K562 (cell line): ENCODE measurements at regions not wholly inside any gene's neighbourhood (a gene's known extent, or its start where the extent isn't known, plus 50 kb on each side); places are given as distances from the start of the nearest gene placed in this dataset.

Source experiments
- BCL6 ChIP-seq: fragments of 250-450 bp; sonication (Bioruptor Pico); IDR thresholded peaks from 2 replicates; pipeline ENCODE4 v1.4.0; 2020
- BRF1 ChIP-seq: IDR thresholded peaks from 3 replicates; pipeline ENCODE4 v1.6.1; 2011; ENCODE audit warnings: borderline replicate concordance, mild to moderate bottlenecking; ENCODE audit not compliant: insufficient read length; ENCODE audit errors: extremely low read depth
- E4F1 ChIP-seq: fragments of 250-450 bp; sonication (Bioruptor Pico); IDR thresholded peaks from 2 replicates; pipeline ENCODE4 v1.5.0; 2021; ENCODE audit warnings: mild to moderate bottlenecking, borderline replicate concordance
- GTF2A2 ChIP-seq: IDR thresholded peaks from 2 replicates; pipeline ENCODE4 v1.6.1; 2016; ENCODE audit warnings: mild to moderate bottlenecking, missing genetic modification characterization, missing compliant biosample characterization
- GTF2E2 ChIP-seq: fragments of 200-800 bp; sonication (Bioruptor generic); IDR thresholded peaks from 2 replicates; pipeline ENCODE4 v1.6.1; 2016; ENCODE audit warnings: missing genetic modification characterization, missing compliant biosample characterization
- HBP1 ChIP-seq: fragments of 450-650 bp; formaldehyde crosslinking; IDR thresholded peaks from 2 replicates; pipeline ENCODE4 v1.4.0; 2022; ENCODE audit warnings: missing genetic modification characterization
- KDM5B ChIP-seq: fragments of 200-600 bp; sonication (generic); IDR thresholded peaks from 2 replicates; pipeline ENCODE4 v1.6.1; 2012; ENCODE audit warnings: low read depth, mild to moderate bottlenecking, moderate library complexity, low read length, control low read depth, inconsistent platforms; ENCODE audit not compliant: insufficient replicate concordance
- MCM3 ChIP-seq: fragments of 450-650 bp; IDR thresholded peaks from 2 replicates; pipeline ENCODE4 v1.6.1; 2016
- POLR2B ChIP-seq: fragments of 450-650 bp; IDR thresholded peaks from 2 replicates; pipeline ENCODE4 v1.6.1; 2018; ENCODE audit warnings: low read depth; ENCODE audit not compliant: partially characterized antibody
- PPARD ChIP-seq: fragments of 250-450 bp; sonication (Bioruptor Pico); IDR thresholded peaks from 2 replicates; pipeline ENCODE4 v1.8.0; 2022; ENCODE audit warnings: inconsistent platforms, mild to moderate bottlenecking, moderate library complexity
- RHOXF2B ChIP-seq: fragments of 250-450 bp; sonication (Bioruptor Pico); conservative IDR thresholded peaks from 2 replicates; pipeline ENCODE4 v1.5.1; 2021
- RUNX1 ChIP-seq: sonication (generic); IDR thresholded peaks from 2 replicates; pipeline ENCODE4 v1.6.1; 2016; ENCODE audit warnings: antibody characterized with exemption, low read depth
- SRF ChIP-seq, 2 experiments: fragments of 250-450, 450-650 bp in 1 of 2; sonication (Bioruptor Pico) in 1 of 2; sonication (generic) in 1 of 2; formaldehyde crosslinking; IDR thresholded peaks; 2 replicates each; pipeline versions ENCODE4 v1.5.0 to v1.5.1; 2020 to 2022; ENCODE audit warnings: mild to moderate bottlenecking in 1 of 2, missing genetic modification reagents in 1 of 2
- TCF15 ChIP-seq: fragments of 250-450 bp; sonication (Bioruptor Pico); IDR thresholded peaks from 2 replicates; pipeline ENCODE4 v1.8.0; 2022; ENCODE audit warnings: moderate library complexity, mild to moderate bottlenecking, inconsistent platforms
- ZKSCAN3 ChIP-seq: fragments of 250-450 bp; sonication (Bioruptor Pico); IDR thresholded peaks from 2 replicates; pipeline ENCODE4 v1.4.0; 2020
- ZNF764 ChIP-seq: fragments of 250-450 bp; sonication (Bioruptor Pico); IDR thresholded peaks from 2 replicates; pipeline ENCODE4 v1.4.0; 2020; ENCODE audit warnings: low read depth, mild to moderate bottlenecking, moderate library complexity
- TF ChIP-seq, protein P1 (sequence below), 2 experiments: IDR thresholded peaks; 2 replicates each; pipeline ENCODE4 v1.6.1; 2012; ENCODE audit warnings: improper control_type of control experiment in 2 of 2, low read depth in 2 of 2, low read length in 2 of 2, borderline replicate concordance in 1 of 2
- TF ChIP-seq, protein P2 (sequence below): fragments of 250-450 bp; sonication (Bioruptor Pico); IDR thresholded peaks from 2 replicates; pipeline ENCODE4 v1.9.0; 2021; ENCODE audit warnings: mild to moderate bottlenecking
- TF ChIP-seq, protein P3 (sequence below): fragments of 450-650 bp; IDR thresholded peaks from 2 replicates; pipeline ENCODE4 v1.6.1; 2017; ENCODE audit warnings: antibody characterized with exemption

DNA sequence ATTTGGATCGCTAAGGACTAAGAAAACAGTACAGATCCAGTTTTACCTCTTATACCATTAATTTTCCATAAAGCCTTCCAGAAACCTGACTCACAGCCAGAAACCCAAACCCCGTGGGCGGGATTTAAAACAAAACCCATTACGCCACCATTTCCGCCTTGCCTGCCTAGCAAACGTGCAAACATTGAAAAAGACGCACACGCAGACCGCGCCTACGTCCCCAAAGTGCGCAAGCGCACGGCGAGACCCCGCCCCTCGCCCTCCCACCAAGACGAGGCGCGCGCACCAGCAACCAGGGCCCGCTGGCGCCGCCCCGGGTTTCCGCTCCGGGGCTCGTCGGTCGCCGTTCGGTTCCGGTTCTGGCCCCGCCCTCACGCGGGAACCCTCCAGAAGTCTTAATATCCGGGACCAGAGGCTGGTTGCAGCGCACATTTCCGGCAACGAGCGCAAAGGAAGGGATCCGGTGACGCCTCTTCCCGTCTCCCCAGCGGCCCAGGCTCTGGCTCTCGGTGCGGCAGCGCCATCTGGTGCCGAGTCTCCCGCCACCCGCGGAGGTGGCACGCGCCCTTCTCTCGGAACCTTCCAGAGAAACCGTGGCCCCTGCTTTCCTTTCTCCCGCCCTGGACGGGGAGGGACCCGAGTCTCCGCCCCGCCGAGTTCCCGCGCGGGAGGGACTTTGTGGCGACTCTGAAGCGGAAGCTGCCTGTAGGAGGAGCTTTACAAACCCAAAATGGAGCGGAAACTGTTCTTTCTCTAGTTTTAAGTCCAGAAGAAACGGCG, 256.9 kb upstream of the STARD13 start (continued):
- TF ChIP-seq, protein P1, sequence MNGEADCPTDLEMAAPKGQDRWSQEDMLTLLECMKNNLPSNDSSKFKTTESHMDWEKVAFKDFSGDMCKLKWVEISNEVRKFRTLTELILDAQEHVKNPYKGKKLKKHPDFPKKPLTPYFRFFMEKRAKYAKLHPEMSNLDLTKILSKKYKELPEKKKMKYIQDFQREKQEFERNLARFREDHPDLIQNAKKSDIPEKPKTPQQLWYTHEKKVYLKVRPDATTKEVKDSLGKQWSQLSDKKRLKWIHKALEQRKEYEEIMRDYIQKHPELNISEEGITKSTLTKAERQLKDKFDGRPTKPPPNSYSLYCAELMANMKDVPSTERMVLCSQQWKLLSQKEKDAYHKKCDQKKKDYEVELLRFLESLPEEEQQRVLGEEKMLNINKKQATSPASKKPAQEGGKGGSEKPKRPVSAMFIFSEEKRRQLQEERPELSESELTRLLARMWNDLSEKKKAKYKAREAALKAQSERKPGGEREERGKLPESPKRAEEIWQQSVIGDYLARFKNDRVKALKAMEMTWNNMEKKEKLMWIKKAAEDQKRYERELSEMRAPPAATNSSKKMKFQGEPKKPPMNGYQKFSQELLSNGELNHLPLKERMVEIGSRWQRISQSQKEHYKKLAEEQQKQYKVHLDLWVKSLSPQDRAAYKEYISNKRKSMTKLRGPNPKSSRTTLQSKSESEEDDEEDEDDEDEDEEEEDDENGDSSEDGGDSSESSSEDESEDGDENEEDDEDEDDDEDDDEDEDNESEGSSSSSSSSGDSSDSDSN (IDR thresholded peaks at IDR 0.05; ENCODE audit: borderline replicate concordance in 1 of 2, low read depth in 2 of 2, low read length in 2 of 2), result peak in 1 of 2 experiments; percentile 74; a peak in 1 of 4 replicates
- TF ChIP-seq E4F1 (no peak), TCF15 (CRISPR knock-in tag) (no peak), POLR2B (peak; percentile 45), SRF (CRISPR knock-in tag; IDR thresholded peaks at IDR 0.05) (peak in 1 of 2 experiments; percentile 86; a peak in 2 of 4 replicates), HBP1 (CRISPR knock-in tag) (no peak), BCL6 (CRISPR knock-in tag) (no peak), BRF1 (no peak), PPARD (no peak), ZNF764 (CRISPR knock-in tag) (no peak), MCM3 (no peak), RUNX1 (no peak), GTF2E2 (tag) (no peak; the same call in 1 of the 2 replicates), RHOXF2B (CRISPR knock-in tag) (no peak), ZKSCAN3 (CRISPR knock-in tag) (no peak), KDM5B (peak; percentile 56), GTF2A2 (no peak)
- TF ChIP-seq, protein P2, sequence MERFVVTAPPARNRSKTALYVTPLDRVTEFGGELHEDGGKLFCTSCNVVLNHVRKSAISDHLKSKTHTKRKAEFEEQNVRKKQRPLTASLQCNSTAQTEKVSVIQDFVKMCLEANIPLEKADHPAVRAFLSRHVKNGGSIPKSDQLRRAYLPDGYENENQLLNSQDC (CRISPR knock-in tag), result no peak
- TF ChIP-seq, protein P3, sequence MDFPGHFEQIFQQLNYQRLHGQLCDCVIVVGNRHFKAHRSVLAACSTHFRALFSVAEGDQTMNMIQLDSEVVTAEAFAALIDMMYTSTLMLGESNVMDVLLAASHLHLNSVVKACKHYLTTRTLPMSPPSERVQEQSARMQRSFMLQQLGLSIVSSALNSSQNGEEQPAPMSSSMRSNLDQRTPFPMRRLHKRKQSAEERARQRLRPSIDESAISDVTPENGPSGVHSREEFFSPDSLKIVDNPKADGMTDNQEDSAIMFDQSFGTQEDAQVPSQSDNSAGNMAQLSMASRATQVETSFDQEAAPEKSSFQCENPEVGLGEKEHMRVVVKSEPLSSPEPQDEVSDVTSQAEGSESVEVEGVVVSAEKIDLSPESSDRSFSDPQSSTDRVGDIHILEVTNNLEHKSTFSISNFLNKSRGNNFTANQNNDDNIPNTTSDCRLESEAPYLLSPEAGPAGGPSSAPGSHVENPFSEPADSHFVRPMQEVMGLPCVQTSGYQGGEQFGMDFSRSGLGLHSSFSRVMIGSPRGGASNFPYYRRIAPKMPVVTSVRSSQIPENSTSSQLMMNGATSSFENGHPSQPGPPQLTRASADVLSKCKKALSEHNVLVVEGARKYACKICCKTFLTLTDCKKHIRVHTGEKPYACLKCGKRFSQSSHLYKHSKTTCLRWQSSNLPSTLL, result no peak
